H1 (cell line): ENCODE measurements at regions not wholly inside any gene's neighbourhood (a gene's known extent, or its start where the extent isn't known, plus 50 kb on each side); places are given as distances from the start of the nearest gene placed in this dataset.

Experiments
- CTCF ChIA-PET: fragments of 300-600 bp; sonication (Branson Sonifier 250); formaldehyde crosslinking; loops from one replicate; lab custom pipeline; 2021; ENCODE audit not compliant: partially characterized antibody; lab: Charles Lee
- POLR2A ChIA-PET: fragments of 300-600 bp; sonication (Branson Sonifier 250); formaldehyde crosslinking; loops from one replicate; lab custom pipeline; 2021; ENCODE audit warnings: inconsistent platforms; ENCODE audit not compliant: partially characterized antibody; lab: Charles Lee
- DNase-seq, 2 experiments: peaks; one replicate each; pipeline versions ENCODE4 v3.0.0 to v3.0.0-alpha.2; 2010 to 2022; ENCODE audit warnings: low spot score in 2 of 2, low read depth in 1 of 2, mixed read lengths in 1 of 2
- FAIRE-seq: peaks from 2 replicates; lab custom pipeline; 2011; peaks lifted over from hg19 to GRCh38; lab: Jason Lieb, UNC
- H2AFZ ChIP-seq: 2 replicates; pipeline ENCODE4 v1.8.1; 2012; ENCODE audit warnings: low read length, inconsistent platforms
- H2AK5ac ChIP-seq: 2 replicates; pipeline ENCODE4 v1.6.1; 2013; ENCODE audit warnings: low read depth, low read length
- H2BK120ac ChIP-seq: replicated peaks from 2 replicates; pipeline ENCODE3; 2013; ENCODE audit warnings: low read depth, low read length, inconsistent platforms
- H2BK12ac ChIP-seq: 2 replicates; pipeline ENCODE4 v1.6.1; 2013; ENCODE audit warnings: low read depth, low read length
- H2BK15ac ChIP-seq: 2 replicates; pipeline ENCODE4 v1.6.1; 2013; ENCODE audit warnings: low read length
- H2BK20ac ChIP-seq: 2 replicates; pipeline ENCODE4 v1.6.1; 2013; ENCODE audit warnings: low read length
- H2BK5ac ChIP-seq: 2 replicates; pipeline ENCODE4 v1.6.1; 2013; ENCODE audit warnings: low read depth, low read length
- H3K14ac ChIP-seq: 2 replicates; pipeline ENCODE4 v1.6.1; 2013; ENCODE audit warnings: inconsistent platforms; ENCODE audit not compliant: insufficient read length
- H3K18ac ChIP-seq: 2 replicates; pipeline ENCODE4 v1.6.1; 2013; ENCODE audit warnings: low read length; ENCODE audit errors: extremely low read depth
- H3K23ac ChIP-seq: 2 replicates; pipeline ENCODE4 v1.6.1; 2013; ENCODE audit warnings: inconsistent platforms; ENCODE audit not compliant: insufficient read length
- H3K23me2 ChIP-seq: 2 replicates; pipeline ENCODE4 v1.6.1; 2013; ENCODE audit warnings: low read depth, low read length
- H3K27ac ChIP-seq: 2 replicates; pipeline ENCODE4 v1.6.1; 2011; ENCODE audit warnings: low read depth, low read length, inconsistent platforms
- H3K27me3 ChIP-seq, 4 experiments: replicated peaks in 1 of 4; 1 replicate in 1 of 4; 2 replicates in 3 of 4; pipeline versions ENCODE4 v1.6.1 to v1.8.1; 2011 to 2013; ENCODE audit warnings: low read length in 3 of 4, mild to moderate bottlenecking in 3 of 4, inconsistent platforms in 2 of 4, mixed read lengths in 2 of 4, moderate library complexity in 1 of 4; ENCODE audit not compliant: control insufficient read depth in 3 of 4, insufficient read depth in 3 of 4; ENCODE audit errors: extremely low read depth in 1 of 4
- H3K36me3 ChIP-seq, 4 experiments: 2 replicates each; pipeline versions ENCODE4 v1.6.1 to v1.8.1; 2011 to 2013; ENCODE audit warnings: mild to moderate bottlenecking in 4 of 4, low read length in 3 of 4, moderate library complexity in 2 of 4, control low read depth in 1 of 4, inconsistent platforms in 1 of 4; ENCODE audit not compliant: insufficient read depth in 4 of 4, control insufficient read depth in 2 of 4
- H3K4ac ChIP-seq: replicated peaks from 2 replicates; pipeline ENCODE3; 2013; ENCODE audit warnings: low read length, low read depth, mixed read lengths, inconsistent platforms; ENCODE audit not compliant: insufficient read length
- H3K4me1 ChIP-seq, 4 experiments: replicated peaks in 1 of 4; 1 replicate in 1 of 4; 2 replicates in 3 of 4; pipeline versions ENCODE4 v1.6.1 to v1.8.1; 2011 to 2013; ENCODE audit warnings: low read length in 3 of 4, inconsistent platforms in 2 of 4, mixed read lengths in 1 of 4; ENCODE audit not compliant: insufficient read depth in 4 of 4, control insufficient read depth in 3 of 4
- H3K4me2 ChIP-seq, 2 experiments: 2 replicates each; pipeline versions ENCODE4 v1.6.1 to v1.8.1; 2011 to 2013; ENCODE audit warnings: low read depth in 2 of 2, low read length in 2 of 2, control low read depth in 1 of 2, inconsistent platforms in 1 of 2, mild to moderate bottlenecking in 1 of 2; ENCODE audit not compliant: insufficient read depth in 1 of 2
- H3K4me3 ChIP-seq, 4 experiments: fragments of 200-600, 300-600 bp in 1 of 4; sonication (generic), shearing (Covaris generic), sonication (Bioruptor Twin) in 1 of 4; 2 replicates each; pipeline versions ENCODE4 v1.5.1 to v1.8.1; 2011 to 2016; ENCODE audit warnings: low read length in 4 of 4, low read depth in 3 of 4, control low read depth in 2 of 4, inconsistent platforms in 2 of 4, mild to moderate bottlenecking in 2 of 4, mixed read lengths in 1 of 4, moderate library complexity in 1 of 4; ENCODE audit not compliant: insufficient read depth in 2 of 4; ENCODE audit errors: extremely low read depth in 1 of 4
- H3K56ac ChIP-seq: replicated peaks from 2 replicates; pipeline ENCODE3; 2013; ENCODE audit warnings: low read depth, mild to moderate bottlenecking, mixed read lengths, low read length, inconsistent platforms; ENCODE audit not compliant: insufficient read length
- H3K79me1 ChIP-seq: 2 replicates; pipeline ENCODE4 v1.6.1; 2013; ENCODE audit warnings: low read depth, low read length, control low read depth
- H3K79me2 ChIP-seq, 2 experiments: 2 replicates each; pipeline versions ENCODE4 v1.6.1 to v1.8.1; 2012 to 2013; ENCODE audit warnings: low read length in 2 of 2, mild to moderate bottlenecking in 2 of 2, inconsistent platforms in 1 of 2; ENCODE audit not compliant: insufficient read depth in 2 of 2, control insufficient read depth in 1 of 2
- H3K9ac ChIP-seq, 4 experiments: replicated peaks in 1 of 4; 1 replicate in 1 of 4; 2 replicates in 3 of 4; pipeline versions ENCODE4 v1.6.1 to v1.8.1; 2011 to 2013; ENCODE audit warnings: low read depth in 3 of 4, low read length in 3 of 4, control low read depth in 2 of 4, mild to moderate bottlenecking in 2 of 4, moderate library complexity in 2 of 4, inconsistent platforms in 1 of 4; ENCODE audit errors: extremely low read depth in 1 of 4
- H3K9me3 ChIP-seq, 2 experiments: 2 replicates each; pipeline versions ENCODE4 v1.6.1 to v1.8.1; 2012 to 2013; ENCODE audit warnings: mild to moderate bottlenecking in 2 of 2, moderate library complexity in 2 of 2, control low read depth in 1 of 2, inconsistent platforms in 1 of 2, low read depth in 1 of 2, low read length in 1 of 2, mixed read lengths in 1 of 2; ENCODE audit not compliant: insufficient read depth in 2 of 2
- H4K20me1 ChIP-seq, 2 experiments: replicated peaks in 1 of 2; 2 replicates each; pipeline versions ENCODE3 to v1.8.1; 2011 to 2013; ENCODE audit warnings: inconsistent platforms in 2 of 2, low read length in 2 of 2, mild to moderate bottlenecking in 1 of 2; ENCODE audit not compliant: insufficient read depth in 2 of 2, control insufficient read depth in 1 of 2
- H4K5ac ChIP-seq: 2 replicates; pipeline ENCODE4 v1.6.1; 2013; ENCODE audit warnings: low read length, low read depth, mixed read lengths, inconsistent platforms; ENCODE audit not compliant: insufficient read length
- H4K8ac ChIP-seq: 2 replicates; pipeline ENCODE4 v1.8.0; 2013; ENCODE audit warnings: mild to moderate bottlenecking, moderate library complexity, low read length, inconsistent platforms; ENCODE audit not compliant: insufficient read depth; ENCODE audit errors: extremely low read depth
- H4K91ac ChIP-seq: replicated peaks from 2 replicates; pipeline ENCODE3; 2013; ENCODE audit warnings: low read length, mixed read lengths, inconsistent platforms; ENCODE audit not compliant: insufficient read length
- KDM1A ChIP-seq: fragments of 200-600, 300-600 bp; sonication (generic); IDR thresholded peaks from 2 replicates; pipeline ENCODE4 v1.7.1; 2016; ENCODE audit warnings: mild to moderate bottlenecking, low read length, borderline replicate concordance
- PHF8 ChIP-seq: fragments of 200-600 bp; sonication (generic); conservative IDR thresholded peaks from 2 replicates; pipeline ENCODE4 v1.7.1; 2012; ENCODE audit warnings: low read depth, mild to moderate bottlenecking, inconsistent platforms, low read length, moderate library complexity
- RFX5 ChIP-seq: IDR thresholded peaks from 2 replicates; pipeline ENCODE4 v1.6.1; 2011; ENCODE audit warnings: low read depth, low read length, improper control_type of control experiment, borderline replicate concordance
- YY1 ChIP-seq: IDR thresholded peaks from 2 replicates; pipeline ENCODE4 v1.6.1; 2011; ENCODE audit warnings: low read depth, mild to moderate bottlenecking, low read length
- WGBS, 2 experiments: shearing (Covaris generic) in 1 of 2; methylation state at CpG; one replicate each; pipeline versions ENCODE4 v1.1.6 to v1.1.7; 2013 to 2015; ENCODE audit warnings: low lambda C conversion rate in 2 of 2, mixed read lengths in 2 of 2, inconsistent platforms in 1 of 2, low coverage in 1 of 2, missing lambda C conversion rate in 1 of 2; ENCODE audit not compliant: insufficient replicate concordance in 2 of 2, insufficient coverage in 1 of 2, insufficient read length in 1 of 2; ENCODE audit errors: extremely low coverage in 1 of 2, missing lambda C conversion rate in 1 of 2; 5-methylcytosine and 5-hydroxymethylcytosine counted together
- TF ChIP-seq, protein P1 (sequence below): IDR thresholded peaks from 2 replicates; pipeline ENCODE4 v1.6.1; 2012; ENCODE audit warnings: low read length, inconsistent platforms

DNA sequence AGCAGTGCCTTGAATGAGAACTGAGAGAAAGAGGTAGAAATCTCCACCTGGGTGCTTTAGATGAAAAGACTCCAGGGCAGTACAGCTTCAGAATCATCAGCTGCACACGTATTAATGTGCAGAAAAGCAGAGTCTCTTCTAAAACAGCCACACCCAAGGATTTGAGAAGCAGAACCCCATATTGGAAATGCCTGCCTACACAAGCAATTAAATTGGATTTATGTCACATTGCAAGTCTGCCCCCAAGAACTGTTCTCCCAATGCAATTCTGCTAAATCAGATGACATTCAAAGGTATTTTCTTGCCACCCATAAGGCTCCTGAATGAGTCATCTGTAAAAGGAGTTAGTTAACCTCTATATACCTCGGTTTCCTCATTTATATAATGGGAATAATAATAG lies 326.0 kb upstream of the C16orf82 start:
- DNase-seq, result no peak
- H2BK120ac ChIP-seq, result no peak overlapping the region
- H2AFZ ChIP-seq, result 0 out of 2 replicates have a peak overlapping the region, but pooled peaks have one; percentile 61
- H3K36me3 ChIP-seq, result no peaks in the 10 kb centered on the region
- no peaks in the 10 kb centered on the region for H3K79me2 ChIP-seq
- H3K18ac ChIP-seq, result no peak overlapping the region
- no peak overlapping the region for H4K5ac ChIP-seq
- no peak overlapping the region for H3K14ac ChIP-seq
- no peak overlapping the region for H2AK5ac ChIP-seq
- no peak overlapping the region for H2BK12ac ChIP-seq
- no peaks in the 10 kb centered on the region for H3K9me3 ChIP-seq
- H3K9ac ChIP-seq, result no peak overlapping the region
- no peaks in the 10 kb centered on the region for H3K79me1 ChIP-seq
- ChIA-PET CTCF (no interaction called here), POLR2A (no interaction called here)
- no peak overlapping the region for H3K4me2 ChIP-seq
- H3K56ac ChIP-seq, result no peak overlapping the region
- H2BK20ac ChIP-seq, result no peak overlapping the region
- H2BK15ac ChIP-seq, result no peak overlapping the region
- FAIRE-seq, result no peak
- H4K20me1 ChIP-seq, result no peaks in the 10 kb centered on the region
- H3K4me3 ChIP-seq, result no peak overlapping the region
- H3K27me3 ChIP-seq, result no peaks in the 10 kb centered on the region; a peak in 1 of 7 replicates
- no peak overlapping the region for H4K8ac ChIP-seq
- WGBS, 2 experiments, result 71% methylated on average over 2 of the region's 2 CpGs; no CpG with 5 or more reads in 1 of the 2 experiments
- H3K23ac ChIP-seq, result no peak overlapping the region
- H2BK5ac ChIP-seq, result no peak overlapping the region
- no peak overlapping the region for H4K91ac ChIP-seq
- no peak overlapping the region for H3K27ac ChIP-seq
- H3K23me2 ChIP-seq, result no peaks in the 10 kb centered on the region
- H3K4me1 ChIP-seq, result no peaks in the 10 kb centered on the region
- H3K4ac ChIP-seq, result no peak overlapping the region
- no peak for TF ChIP-seq RFX5
- no peak for TF ChIP-seq YY1
- no peak for TF ChIP-seq PHF8
- TF ChIP-seq, protein P1, sequence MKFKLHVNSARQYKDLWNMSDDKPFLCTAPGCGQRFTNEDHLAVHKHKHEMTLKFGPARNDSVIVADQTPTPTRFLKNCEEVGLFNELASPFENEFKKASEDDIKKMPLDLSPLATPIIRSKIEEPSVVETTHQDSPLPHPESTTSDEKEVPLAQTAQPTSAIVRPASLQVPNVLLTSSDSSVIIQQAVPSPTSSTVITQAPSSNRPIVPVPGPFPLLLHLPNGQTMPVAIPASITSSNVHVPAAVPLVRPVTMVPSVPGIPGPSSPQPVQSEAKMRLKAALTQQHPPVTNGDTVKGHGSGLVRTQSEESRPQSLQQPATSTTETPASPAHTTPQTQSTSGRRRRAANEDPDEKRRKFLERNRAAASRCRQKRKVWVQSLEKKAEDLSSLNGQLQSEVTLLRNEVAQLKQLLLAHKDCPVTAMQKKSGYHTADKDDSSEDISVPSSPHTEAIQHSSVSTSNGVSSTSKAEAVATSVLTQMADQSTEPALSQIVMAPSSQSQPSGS, result no peak
- no peak for TF ChIP-seq KDM1A
